K562 (cell line): ENCODE measurements at regions not wholly inside any gene's neighbourhood (a gene's known extent, or its start where the extent isn't known, plus 50 kb on each side); places are given as distances from the start of the nearest gene placed in this dataset.

Source experiments
- ATAC-seq: fragments of 200-7000 bp; cut with Tn5 transposase; 3 replicates; pipeline ENCODE4 v1.9.1; 2020; ENCODE audit warnings: moderate library complexity
- BruUV-seq: library from RNA; stranded (reverse); fragments of 400-500 nt; replicated peaks from 2 replicates; lab custom pipeline; 2021; lab: Mats Ljungman, UMichigan
- CTCF ChIA-PET: fragments of 300-600 bp; formaldehyde crosslinking; extraction: SDS; loops from one replicate; lab custom pipeline; 2021; ENCODE audit warnings: low intra/inter-chr PET ratio; lab: Yijun Ruan, JAX
- POLR2A ChIA-PET: fragments of 300-600, 350-650 bp; sonication (Branson Sonifier 250); formaldehyde crosslinking; extraction: SDS; loops from one replicate; lab custom pipeline; 2021; ENCODE audit warnings: antibody characterized with exemption, inconsistent platforms; lab: Yijun Ruan, JAX
- DNase-seq, 4 experiments: peaks; one replicate each; pipeline versions ENCODE4 v3.0.0 to v3.0.0-alpha.2; 2011 to 2018; ENCODE audit warnings: low spot score in 3 of 4, mixed read lengths in 3 of 4; ENCODE audit errors: extremely low read depth in 1 of 4
- FAIRE-seq: peaks from 2 replicates; lab custom pipeline; 2011; peaks lifted over from hg19 to GRCh38; lab: Jason Lieb, UNC
- H2AFZ ChIP-seq: 2 replicates; pipeline ENCODE4 v1.6.0; 2011; ENCODE audit warnings: low read depth, low read length, control low read depth, inconsistent platforms
- H3K27ac ChIP-seq: fragments of 200-600 bp; 3 replicates; pipeline ENCODE4 v1.8.0; 2011; ENCODE audit warnings: low read depth, mild to moderate bottlenecking, control low read depth, inconsistent platforms, low read length, moderate library complexity, mixed read lengths; ENCODE audit errors: extremely low read depth
- H3K27me3 ChIP-seq, 2 experiments: fragments of 300-600 bp in 1 of 2; 2 replicates in 1 of 2; 3 replicates in 1 of 2; pipeline versions ENCODE4 v1.6.0 to v1.8.0; 2011; ENCODE audit warnings: inconsistent platforms in 2 of 2, low read length in 2 of 2, mild to moderate bottlenecking in 1 of 2, mixed read lengths in 1 of 2, moderate library complexity in 1 of 2; ENCODE audit not compliant: control insufficient read depth in 2 of 2, insufficient read depth in 2 of 2
- H3K36me3 ChIP-seq: fragments of 300-600 bp; 3 replicates; pipeline ENCODE4 v1.8.0; 2011; ENCODE audit warnings: mild to moderate bottlenecking, low read length, inconsistent platforms; ENCODE audit not compliant: control insufficient read depth, insufficient read depth
- H3K4me1 ChIP-seq, 2 experiments: fragments of 200-600 bp in 1 of 2; replicated peaks in 1 of 2; 2 replicates in 1 of 2; 3 replicates in 1 of 2; pipeline versions ENCODE4 v1.5.1 to v1.8.0; 2011; ENCODE audit warnings: inconsistent platforms in 2 of 2, low read length in 2 of 2, mild to moderate bottlenecking in 1 of 2, mixed read lengths in 1 of 2, moderate library complexity in 1 of 2; ENCODE audit not compliant: control insufficient read depth in 2 of 2, insufficient read depth in 2 of 2
- H3K4me2 ChIP-seq: 2 replicates; pipeline ENCODE4 v1.6.1; 2011; ENCODE audit warnings: low read length, control low read depth, inconsistent platforms, mixed read lengths; ENCODE audit not compliant: insufficient read depth
- H3K4me3 ChIP-seq: fragments of 200-600 bp; sonication (generic), shearing (Covaris generic); 2 replicates; pipeline ENCODE4 v1.5.1; 2016; ENCODE audit warnings: control low read depth, inconsistent platforms
- H3K79me2 ChIP-seq: fragments of 200-600 bp; 3 replicates; pipeline ENCODE4 v1.8.0; 2011; ENCODE audit warnings: low read length, inconsistent platforms; ENCODE audit not compliant: control insufficient read depth, insufficient read depth
- H3K9ac ChIP-seq, 2 experiments: 2 replicates each; pipeline versions ENCODE4 v1.6.0 to v1.6.1; 2011; ENCODE audit warnings: low read depth in 2 of 2, low read length in 2 of 2, control low read depth in 1 of 2, inconsistent platforms in 1 of 2, mild to moderate bottlenecking in 1 of 2, mixed read lengths in 1 of 2; ENCODE audit not compliant: insufficient read depth in 1 of 2
- H3K9me1 ChIP-seq: one replicate; pipeline ENCODE4 v1.6.0; 2011; ENCODE audit warnings: inconsistent platforms, mild to moderate bottlenecking, low read length, moderate library complexity; ENCODE audit not compliant: control insufficient read depth, insufficient read depth
- H3K9me3 ChIP-seq: replicated peaks from 2 replicates; pipeline ENCODE4 v1.5.1; 2011; ENCODE audit warnings: low read depth, low read length, inconsistent platforms; ENCODE audit not compliant: control insufficient read depth, insufficient read depth
- H4K20me1 ChIP-seq: replicated peaks from 2 replicates; pipeline ENCODE4 v1.6.1; 2011; ENCODE audit warnings: low read length, inconsistent platforms, mixed read lengths; ENCODE audit not compliant: control insufficient read depth, insufficient read depth
- CC2D1A ChIP-seq: fragments of 450-650 bp; IDR thresholded peaks from 2 replicates; pipeline ENCODE4 v1.6.1; 2017; ENCODE audit warnings: mild to moderate bottlenecking
- ELF2 ChIP-seq: fragments of 250-450 bp; sonication (Bioruptor Pico); IDR thresholded peaks from 2 replicates; pipeline ENCODE4 v1.5.0; 2021; ENCODE audit warnings: mild to moderate bottlenecking
- NFIC ChIP-seq: fragments of 450-650 bp; IDR thresholded peaks from 2 replicates; pipeline ENCODE4 v1.6.1; 2017; ENCODE audit warnings: mild to moderate bottlenecking, inconsistent platforms
- NFXL1 ChIP-seq: fragments of 450-650 bp; formaldehyde crosslinking; IDR thresholded peaks from 2 replicates; pipeline ENCODE4 v1.4.0; 2021; ENCODE audit warnings: mild to moderate bottlenecking
- NFYB ChIP-seq: IDR thresholded peaks from 2 replicates; pipeline ENCODE4 v1.6.1; 2011; ENCODE audit warnings: mild to moderate bottlenecking, moderate library complexity; ENCODE audit not compliant: insufficient read length; ENCODE audit errors: extremely low read depth
- RBBP5 ChIP-seq: fragments of 200-600 bp; sonication (generic); IDR thresholded peaks from 2 replicates; pipeline ENCODE4 v1.6.1; 2012; ENCODE audit warnings: borderline replicate concordance, mild to moderate bottlenecking, low read length, control low read depth, inconsistent platforms; ENCODE audit not compliant: insufficient read depth, poor library complexity, severe bottlenecking
- RUNX1 ChIP-seq: sonication (generic); IDR thresholded peaks from 2 replicates; pipeline ENCODE4 v1.6.1; 2016; ENCODE audit warnings: antibody characterized with exemption, low read depth
- TBL1XR1 ChIP-seq, 2 experiments: IDR thresholded peaks; 2 replicates each; pipeline ENCODE4 v1.6.1; 2012; ENCODE audit warnings: improper control_type of control experiment in 2 of 2, low read length in 2 of 2, mild to moderate bottlenecking in 1 of 2
- TCF7 ChIP-seq: sonication (generic); IDR thresholded peaks from 2 replicates; pipeline ENCODE4 v1.6.1; 2016; ENCODE audit warnings: antibody characterized with exemption, borderline replicate concordance
- TCF7L2 ChIP-seq: fragments of 150-350 bp; IDR thresholded peaks from 2 replicates; pipeline ENCODE4 v1.6.1; 2016; ENCODE audit warnings: low read depth, mild to moderate bottlenecking, low read length, moderate library complexity
- ZFP30 ChIP-seq: fragments of 250-450 bp; sonication (Bioruptor Pico); IDR thresholded peaks from 2 replicates; pipeline ENCODE4 v1.8.0; 2022; ENCODE audit warnings: moderate library complexity, mild to moderate bottlenecking, inconsistent platforms, borderline replicate concordance
- ZFPM2 ChIP-seq: fragments of 250-450 bp; sonication (Bioruptor Pico); IDR thresholded peaks from 2 replicates; pipeline ENCODE4 v1.5.1; 2022; ENCODE audit warnings: mild to moderate bottlenecking
- ZNF24 ChIP-seq: fragments of 450-650 bp; IDR thresholded peaks from 2 replicates; pipeline ENCODE4 v1.6.1; 2016
- ZNF785 ChIP-seq: fragments of 250-450 bp; sonication (Bioruptor Pico); IDR thresholded peaks from 2 replicates; pipeline ENCODE4 v1.4.0; 2020; ENCODE audit warnings: mild to moderate bottlenecking
- ZSCAN29 ChIP-seq: fragments of 450-650 bp; IDR thresholded peaks from 2 replicates; pipeline ENCODE4 v1.6.1; 2017
- WGBS: fragments of 100-300 bp; shearing (Covaris generic); methylation state at CpG from one replicate; pipeline ENCODE4 v1.1.6; 2016; ENCODE audit warnings: low coverage, mixed read lengths; ENCODE audit not compliant: insufficient coverage; ENCODE audit errors: missing lambda C conversion rate; 5-methylcytosine and 5-hydroxymethylcytosine counted together
- in situ Hi-C: fragments of 300-500 bp; cut with MboI; formaldehyde crosslinking; loops from 4 replicates; pipeline ENCODE4 v1.15.0; 2018; ENCODE audit warnings: inconsistent platforms, mixed read lengths
- intact Hi-C: fragments of 100-400 bp; cut with micrococcal nuclease; formaldehyde crosslinking; loops from 2 replicates; pipeline ENCODE4 v1.14.2; 2022
- TF ChIP-seq, protein P1 (sequence below): fragments of 250-450 bp; sonication (Bioruptor Pico); IDR thresholded peaks from 2 replicates; pipeline ENCODE4 v1.8.0; 2022; ENCODE audit warnings: moderate library complexity, mild to moderate bottlenecking, inconsistent platforms
- TF ChIP-seq, protein P2 (sequence below): fragments of 450-650 bp; IDR thresholded peaks from 2 replicates; pipeline ENCODE4 v1.7.0; 2016; ENCODE audit warnings: borderline replicate concordance

DNA sequence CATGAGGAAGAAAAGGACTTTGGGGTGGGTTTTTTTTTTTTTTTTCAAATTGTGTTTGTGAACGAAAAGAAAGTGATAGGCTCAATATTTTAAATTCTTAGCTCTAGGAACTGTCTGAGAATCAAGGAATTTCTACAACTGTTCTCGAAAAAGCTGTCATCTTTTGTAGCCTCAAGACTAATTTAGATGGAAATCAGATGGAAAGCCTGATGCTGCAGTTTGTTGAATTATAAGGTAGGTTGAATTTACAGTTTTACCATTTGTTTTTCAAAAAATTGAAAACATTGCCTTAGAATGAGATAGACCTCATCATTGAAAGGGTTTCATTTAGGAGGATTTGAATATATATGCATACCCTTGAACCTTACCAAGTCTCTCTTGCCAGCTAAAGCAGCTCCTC is 109.3 kb upstream of the TRHDE start:
- Histone ChIP-seq H3K27ac (no peak overlapping the region), H3K27me3 (no peaks in the 10 kb centered on the region), H2AFZ (no peak overlapping the region), H3K4me1 (no peaks in the 10 kb centered on the region), H3K9me3 (no peaks in the 10 kb centered on the region), H3K9ac (no peak overlapping the region), H3K4me2 (no peak overlapping the region), H3K36me3 (no peaks in the 10 kb centered on the region), H4K20me1 (no peaks in the 10 kb centered on the region), H3K79me2 (no peaks in the 10 kb centered on the region), H3K9me1 (no peaks in the 10 kb centered on the region), H3K4me3 (no peak overlapping the region)
- WGBS, result 0% methylated on average over 2 of the region's 2 CpGs
- DNase-seq, result no peak
- no TSS peak for BruUV-seq
- ChIA-PET POLR2A (no interaction called here), CTCF (no interaction called here)
- intact Hi-C loops (no loop called here), in situ Hi-C loops (no loop called here)
- TF ChIP-seq, protein P1, sequence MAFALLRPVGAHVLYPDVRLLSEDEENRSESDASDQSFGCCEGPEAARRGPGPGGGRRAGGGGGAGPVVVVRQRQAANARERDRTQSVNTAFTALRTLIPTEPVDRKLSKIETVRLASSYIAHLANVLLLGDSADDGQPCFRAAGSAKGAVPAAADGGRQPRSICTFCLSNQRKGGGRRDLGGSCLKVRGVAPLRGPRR, result no peak
- no peak for TF ChIP-seq ZFP30 (CRISPR knock-in tag)
- no peak for TF ChIP-seq NFIC
- TF ChIP-seq ZSCAN29, result no peak
- no peak for TF ChIP-seq ZFPM2
- no peak for TF ChIP-seq RUNX1
- no peak for TF ChIP-seq CC2D1A
- no peak for TF ChIP-seq TBL1XR1 (IDR thresholded peaks at IDR 0.05; ENCODE audit: low read length in 2 of 2)
- no peak for ATAC-seq
- no peak for FAIRE-seq

GRCh38 chr12:72168851-72169250 is 103.3 kb upstream of the TRHDE start:
- no peaks in the 10 kb centered on the region for H3K9me1 ChIP-seq
- H3K9me3 ChIP-seq, result no peaks in the 10 kb centered on the region
- H3K27me3 ChIP-seq, result no peaks in the 10 kb centered on the region
- no peaks in the 10 kb centered on the region for H3K36me3 ChIP-seq
- no peaks in the 10 kb centered on the region for H3K79me2 ChIP-seq
- intact Hi-C loops (no loop called here), in situ Hi-C loops (no loop called here)
- no peak for FAIRE-seq
- ChIA-PET POLR2A (interaction anchor here (0.7 kb wide), 1 partner anchor 1156 kb away, joined by 4 read pairs; no protein-coding TSS in a partner anchor), CTCF (no interaction called here)
- H2AFZ ChIP-seq, result no peak overlapping the region
- no peaks in the 10 kb centered on the region for H4K20me1 ChIP-seq
- H3K9ac ChIP-seq, result no peak overlapping the region
- ATAC-seq, result no peak
- no peak overlapping the region for H3K4me3 ChIP-seq
- no peaks in the 10 kb centered on the region for H3K4me1 ChIP-seq
- no peak overlapping the region for H3K27ac ChIP-seq
- BruUV-seq, result no TSS peak
- no peak for DNase-seq
- no peak overlapping the region for H3K4me2 ChIP-seq
- TF ChIP-seq TCF7L2 (no peak), NFXL1 (CRISPR knock-in tag) (no peak), ZNF785 (no peak), ZNF24 (no peak), ELF2 (CRISPR knock-in tag) (no peak), RBBP5 (no peak), TCF7 (no peak), NFYB (no peak)
- TF ChIP-seq, protein P2, sequence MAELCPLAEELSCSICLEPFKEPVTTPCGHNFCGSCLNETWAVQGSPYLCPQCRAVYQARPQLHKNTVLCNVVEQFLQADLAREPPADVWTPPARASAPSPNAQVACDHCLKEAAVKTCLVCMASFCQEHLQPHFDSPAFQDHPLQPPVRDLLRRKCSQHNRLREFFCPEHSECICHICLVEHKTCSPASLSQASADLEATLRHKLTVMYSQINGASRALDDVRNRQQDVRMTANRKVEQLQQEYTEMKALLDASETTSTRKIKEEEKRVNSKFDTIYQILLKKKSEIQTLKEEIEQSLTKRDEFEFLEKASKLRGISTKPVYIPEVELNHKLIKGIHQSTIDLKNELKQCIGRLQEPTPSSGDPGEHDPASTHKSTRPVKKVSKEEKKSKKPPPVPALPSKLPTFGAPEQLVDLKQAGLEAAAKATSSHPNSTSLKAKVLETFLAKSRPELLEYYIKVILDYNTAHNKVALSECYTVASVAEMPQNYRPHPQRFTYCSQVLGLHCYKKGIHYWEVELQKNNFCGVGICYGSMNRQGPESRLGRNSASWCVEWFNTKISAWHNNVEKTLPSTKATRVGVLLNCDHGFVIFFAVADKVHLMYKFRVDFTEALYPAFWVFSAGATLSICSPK, result no peak
